Stimulated activated CD8-positive, alpha-beta memory T cell treated with anti-CD3 and anti-CD28 coated beads, Interleukin-12 subunit alpha, Interleukin-12 subunit beta, amount 100 ng/mL, for 24 hours (primary cell): ENCODE measurements at regions not wholly inside any gene's neighbourhood (a gene's known extent, or its start where the extent isn't known, plus 50 kb on each side); places are given as distances from the start of the nearest gene placed in this dataset.

Source experiments
- DNase-seq: peaks from one replicate; pipeline ENCODE4 v3.0.0-alpha.2; 2020; ENCODE audit errors: extremely low read depth

DNA sequence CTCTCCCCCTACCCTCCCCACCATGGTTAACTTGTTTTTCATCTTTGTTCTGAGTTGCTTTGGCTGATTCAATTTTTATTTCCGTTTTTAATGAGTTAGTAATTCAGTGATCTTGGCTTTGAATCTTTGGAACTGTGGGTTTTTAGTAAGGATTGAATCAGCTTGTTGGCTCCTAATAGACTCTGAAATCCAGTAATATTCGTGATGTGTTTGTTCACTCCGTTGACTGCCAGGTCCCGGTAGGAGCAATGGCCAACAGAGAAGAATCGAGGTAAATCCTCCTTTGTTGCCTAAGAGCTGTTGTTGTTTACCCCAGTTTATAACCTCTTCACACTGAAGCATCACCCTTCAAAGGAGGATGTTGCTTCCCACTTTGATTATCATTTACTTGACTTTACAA is 92.7 kb downstream of the PCSK1 start:
- DNase-seq: no peak

- no peak for DNase-seq
These were observed 93.2 kb downstream of the PCSK1 start for GRCh38 chr5:96339862-96340261.

- no peak for DNase-seq
These were observed 94.2 kb downstream of the PCSK1 start for GRCh38 chr5:96338624-96339415.

DNA sequence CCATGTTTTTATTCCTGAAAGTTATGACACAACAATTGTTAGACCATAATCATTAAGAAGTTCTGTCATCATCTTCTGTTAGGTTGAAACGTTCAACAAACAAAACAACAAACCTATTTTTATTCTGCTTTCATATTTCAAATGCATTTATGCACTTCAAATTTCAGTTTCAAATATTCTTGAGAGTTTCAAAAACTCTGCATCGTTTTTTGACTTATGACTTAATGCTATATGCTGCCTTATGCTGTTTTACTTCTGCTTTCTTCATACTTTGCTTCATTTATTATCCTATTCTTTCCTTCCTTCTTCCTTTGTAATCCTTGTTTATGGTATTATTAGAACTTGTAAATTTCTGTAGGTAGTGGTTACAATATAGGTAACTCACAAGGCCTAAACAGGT is 95.0 kb downstream of the PCSK1 start:
- DNase-seq: no peak

GRCh38 chr5:96337048-96337781 is 95.8 kb downstream of the PCSK1 start:
- no peak for DNase-seq

DNA sequence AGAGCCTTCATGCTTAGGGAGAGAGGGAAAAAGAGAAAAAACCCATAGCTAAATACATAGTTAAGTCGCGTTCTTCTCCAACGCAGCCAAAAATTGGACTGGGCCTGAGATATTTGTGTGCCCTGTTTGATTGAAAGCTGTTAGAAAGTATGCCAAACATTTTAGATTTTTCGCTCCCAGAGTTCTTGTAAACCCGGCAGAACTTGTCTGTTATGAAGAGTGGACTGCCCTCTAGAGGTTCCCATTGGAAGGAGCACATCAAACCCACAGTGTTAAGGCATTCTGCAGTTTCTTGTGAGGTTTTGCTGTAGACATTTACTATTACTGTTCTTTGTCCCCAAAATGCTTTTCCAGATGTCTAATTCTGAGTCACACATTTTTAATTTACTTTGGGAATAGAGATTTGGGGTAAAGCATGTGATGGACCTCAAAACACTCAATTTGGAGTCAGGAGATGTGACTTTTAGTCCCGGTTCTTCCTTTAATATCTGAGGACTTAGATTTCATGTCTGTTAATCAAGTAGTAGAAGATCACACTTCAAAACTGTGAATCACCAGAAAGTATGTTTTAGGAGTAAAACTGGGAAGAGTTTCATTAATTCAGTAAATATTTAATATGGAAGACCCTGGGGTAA is 96.6 kb downstream of the PCSK1 start:
- DNase-seq: no peak

- no peak for DNase-seq
These were observed 97.2 kb downstream of the PCSK1 start for GRCh38 chr5:96335873-96336272.

GRCh38 chr5:96333391-96333790 is 99.7 kb downstream of the PCSK1 start:
- no peak for DNase-seq

DNA sequence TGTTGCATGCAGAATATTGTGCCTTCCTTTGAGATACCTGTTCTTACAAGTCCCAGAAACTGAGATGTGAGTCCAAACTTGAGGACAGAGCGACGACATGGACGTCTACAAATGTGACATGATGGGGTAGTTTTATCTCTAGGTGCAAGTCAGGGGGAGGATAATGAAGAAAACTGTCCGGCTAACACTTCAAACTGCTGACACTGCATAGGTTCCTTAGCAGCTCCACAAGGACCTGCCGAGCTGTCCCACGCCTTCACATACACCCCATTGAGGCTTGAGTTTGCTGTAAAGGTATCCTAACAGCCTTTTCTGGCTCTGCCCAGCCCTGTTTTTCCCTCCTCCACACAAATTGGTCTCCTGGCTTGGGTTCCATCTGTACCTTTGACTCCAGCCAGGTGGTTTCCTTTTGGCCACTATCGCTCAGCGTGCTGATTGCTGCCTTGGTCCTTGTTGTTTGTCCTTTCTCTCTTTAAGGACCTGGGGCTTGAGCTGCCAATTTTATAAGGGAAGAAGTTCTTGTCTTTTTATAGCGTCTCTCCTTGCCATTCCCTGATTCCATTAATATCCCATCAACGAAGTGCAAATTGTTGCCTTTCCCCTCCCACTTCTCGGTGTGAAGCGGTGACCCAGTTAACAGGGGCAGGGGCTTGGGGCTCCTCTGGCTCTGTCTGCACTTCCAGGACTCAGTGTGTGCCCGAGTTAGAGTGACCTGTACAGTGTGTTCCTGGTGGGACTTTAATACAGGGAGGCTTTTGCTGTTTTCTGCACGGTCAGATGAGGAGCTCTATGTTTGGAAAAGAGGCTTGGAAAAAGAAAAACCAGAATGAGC is 100.3 kb downstream of the PCSK1 start:
- no peak for DNase-seq

- DNase-seq: no peak
These were observed 101.2 kb downstream of the PCSK1 start for GRCh38 chr5:96331681-96332361.

DNA sequence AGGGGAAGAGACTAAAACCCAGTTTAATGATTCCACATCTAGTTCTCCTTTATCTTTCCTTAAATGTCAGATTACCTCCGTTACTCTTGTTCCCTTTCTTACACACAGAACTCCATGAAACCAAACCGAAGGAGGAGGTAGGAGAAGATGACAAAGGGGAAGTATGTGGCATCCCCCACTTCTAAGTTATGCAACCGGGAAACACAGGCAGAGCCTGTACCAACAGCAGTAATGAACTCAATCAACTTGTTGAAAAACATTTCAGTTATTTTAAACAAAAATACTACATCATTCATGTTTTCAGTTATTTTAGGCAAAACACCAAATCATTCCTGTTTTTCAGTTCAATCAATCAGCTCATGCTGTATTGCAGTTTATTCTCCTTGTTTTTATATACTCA is 101.8 kb downstream of the PCSK1 start:
- DNase-seq: no peak

GRCh38 chr5:96330530-96331140 is 102.4 kb downstream of the PCSK1 start:
- DNase-seq: no peak

- DNase-seq: no peak
These were observed 103.0 kb downstream of the PCSK1 start for GRCh38 chr5:96329886-96330529.

DNA sequence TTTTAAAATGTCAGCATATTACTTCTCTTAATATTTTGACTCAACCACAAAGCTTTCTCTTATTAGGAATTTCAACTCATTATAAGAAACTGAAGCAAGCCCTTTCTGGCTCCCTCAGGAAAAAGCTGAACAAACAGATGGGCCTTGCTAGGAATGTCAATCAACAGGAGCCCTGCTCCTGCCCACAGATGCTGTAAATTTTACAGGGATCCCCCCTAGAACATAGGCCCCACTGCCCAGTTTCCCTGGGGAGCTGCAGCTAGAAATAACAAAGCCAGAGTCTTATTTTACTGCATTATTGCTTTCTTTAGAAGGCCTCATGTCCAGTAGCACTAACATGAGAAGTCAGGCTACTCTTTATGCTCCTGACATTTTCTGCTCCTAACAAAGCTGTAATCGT is 103.8 kb downstream of the PCSK1 start:
- no peak for DNase-seq

GRCh38 chr5:96327722-96328121 is 105.3 kb downstream of the PCSK1 start:
- no peak for DNase-seq

GRCh38 chr5:96326902-96327301 is 106.1 kb downstream of the PCSK1 start:
- DNase-seq: no peak

DNA sequence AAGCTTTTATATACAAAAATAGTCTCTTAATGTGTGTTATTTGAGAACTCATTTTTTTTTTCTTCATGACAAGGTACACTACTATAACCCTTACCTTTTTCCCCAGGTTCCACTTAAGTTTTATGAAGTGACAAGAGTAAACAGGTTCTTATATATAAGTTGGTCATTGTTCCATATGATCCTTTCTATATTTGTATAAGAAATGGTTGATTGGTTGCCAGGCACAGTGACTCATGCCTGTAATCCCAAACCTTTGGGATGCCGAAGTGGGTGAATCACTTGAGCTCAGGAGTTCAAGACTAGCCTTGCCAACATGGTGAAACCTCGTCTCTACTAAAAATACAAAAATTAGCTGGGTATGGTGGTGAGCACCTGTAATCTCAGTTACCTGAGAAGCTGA is 108.3 kb downstream of the PCSK1 start:
- no peak for DNase-seq

DNA sequence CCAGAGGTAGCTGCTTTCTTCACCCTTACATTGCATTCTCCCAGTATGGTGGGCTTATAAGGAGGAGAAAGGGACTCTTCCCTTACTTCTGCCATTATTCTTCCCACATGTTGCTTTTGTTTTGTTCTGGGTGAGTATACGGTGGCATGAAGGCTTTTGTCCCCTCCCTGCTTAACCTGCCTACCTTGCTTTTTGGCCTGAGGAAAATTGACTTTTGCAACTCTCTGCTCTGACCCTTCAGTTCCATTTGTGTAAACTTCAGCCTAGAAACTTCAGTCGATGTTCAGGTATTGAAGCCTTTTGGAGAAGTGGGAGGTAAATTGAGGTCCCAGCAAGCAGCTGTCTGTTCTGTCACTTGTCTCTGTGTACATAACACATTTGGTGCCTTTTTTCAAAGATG is 110.2 kb downstream of the PCSK1 start:
- DNase-seq: no peak

DNA sequence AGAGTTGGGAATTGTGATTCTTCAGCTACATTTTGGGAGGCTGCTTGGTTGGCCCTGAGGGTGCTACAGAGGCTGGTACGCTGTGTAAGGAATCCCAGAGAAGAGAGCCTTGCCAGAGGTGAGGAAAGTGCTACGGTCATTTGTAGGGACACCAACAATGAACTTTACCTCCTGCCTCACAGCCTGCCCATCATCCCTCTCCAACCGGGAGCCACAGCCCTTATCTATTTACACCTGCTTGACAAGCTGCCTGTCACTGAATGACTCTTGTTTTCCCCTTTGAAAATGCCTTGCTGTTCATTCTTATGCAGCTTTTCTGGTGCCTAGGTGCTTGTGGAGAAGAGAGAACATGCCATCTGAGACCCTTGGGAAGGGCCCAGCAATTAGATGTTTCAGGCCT is 110.8 kb downstream of the PCSK1 start:
- DNase-seq: no peak

GRCh38 chr5:96321345-96321744 is 111.7 kb downstream of the PCSK1 start:
- no peak for DNase-seq
